A549 (cell line): ENCODE measurements at regions not wholly inside any gene's neighbourhood (a gene's known extent, or its start where the extent isn't known, plus 50 kb on each side); places are given as distances from the start of the nearest gene placed in this dataset.

Experiments
- ATAC-seq, 2 experiments: fragments of 200-7000 bp in 1 of 2; fragments of >200 bp in 1 of 2; cut with Nextera tagmentation in 1 of 2; cut with Tn5 transposase in 1 of 2; 3 replicates each; pipeline versions ENCODE4 v1.8.0 to v1.9.1; 2018 to 2020; ENCODE audit warnings: mild to moderate bottlenecking in 1 of 2, moderate library complexity in 1 of 2
- CTCF ChIA-PET: fragments of 300-600 bp; sonication (Branson Sonifier 250); formaldehyde crosslinking; extraction: SDS; loops from one replicate; lab custom pipeline; 2021; ENCODE audit warnings: antibody characterized with exemption, inconsistent platforms; lab: Yijun Ruan, JAX
- POLR2A ChIA-PET: fragments of 350-600 bp; formaldehyde crosslinking; extraction: SDS; loops from one replicate; lab custom pipeline; 2021; ENCODE audit warnings: antibody characterized with exemption, inconsistent platforms; lab: Yijun Ruan, JAX
- DNase-seq, 2 experiments: peaks; one replicate each; pipeline versions ENCODE4 v3.0.0 to v3.0.0-alpha.2; 2011 to 2016; ENCODE audit warnings: low read depth in 1 of 2, low spot score in 1 of 2
- FAIRE-seq: peaks from 2 replicates; lab custom pipeline; 2011; peaks lifted over from hg19 to GRCh38; lab: Jason Lieb, UNC
- H3K27ac ChIP-seq, 2 experiments: fragments of >200 bp; sonication (Bioruptor Twin); formaldehyde crosslinking; 3 replicates each; pipeline ENCODE4 v1.5.1; 2016 to 2017
- H3K4me1 ChIP-seq: fragments of >200 bp; sonication (Bioruptor Twin); formaldehyde crosslinking; 3 replicates; pipeline ENCODE4 v1.6.1; 2016
- H3K4me2 ChIP-seq: fragments of >200 bp; sonication (Bioruptor Twin); formaldehyde crosslinking; 3 replicates; pipeline ENCODE4 v1.6.1; 2016
- H3K4me3 ChIP-seq: fragments of >200 bp; sonication (Bioruptor Twin); formaldehyde crosslinking; 3 replicates; pipeline ENCODE4 v1.5.1; 2016
- H3K9me3 ChIP-seq: fragments of >200 bp; sonication (Bioruptor Twin); formaldehyde crosslinking; 3 replicates; pipeline ENCODE4 v1.6.1; 2016
- CBX8 ChIP-seq: fragments of 200-600 bp; sonication (generic); IDR thresholded peaks from 2 replicates; pipeline ENCODE4 v1.6.1; 2016
- CEBPB ChIP-seq, 2 experiments: fragments of >200 bp in 1 of 2; sonication (Bioruptor Twin) in 1 of 2; formaldehyde crosslinking in 1 of 2; IDR thresholded peaks; 2 replicates each; pipeline ENCODE4 v1.6.1; 2012 to 2016
- CHD4 ChIP-seq: fragments of 200-600 bp; sonication (generic); IDR thresholded peaks from 2 replicates; pipeline ENCODE4 v1.6.1; 2016; ENCODE audit warnings: antibody characterized with exemption, mild to moderate bottlenecking, borderline replicate concordance
- FOXS1 ChIP-seq: fragments of 250-450 bp; sonication (Bioruptor Pico); IDR thresholded peaks from 2 replicates; pipeline ENCODE4 v1.5.0; 2020; ENCODE audit warnings: mild to moderate bottlenecking, moderate library complexity
- GATA3 ChIP-seq: IDR thresholded peaks from 2 replicates; pipeline ENCODE4 v1.6.1; 2012; ENCODE audit warnings: borderline replicate concordance
- KDM1A ChIP-seq: fragments of 200-600 bp; sonication (generic); IDR thresholded peaks from 2 replicates; pipeline ENCODE4 v1.6.1; 2016; ENCODE audit warnings: low read depth, mild to moderate bottlenecking
- MYC ChIP-seq: IDR thresholded peaks from 2 replicates; pipeline ENCODE4 v1.6.1; 2012; ENCODE audit warnings: mild to moderate bottlenecking, inconsistent platforms, low read length, improper control_type of control experiment, borderline replicate concordance
- NFE2L2 ChIP-seq: fragments of 150-350 bp; conservative IDR thresholded peaks from 2 replicates; pipeline ENCODE4 v1.6.1; 2014; ENCODE audit warnings: low read length
- PHF8 ChIP-seq: fragments of 200-600 bp; sonication (generic); IDR thresholded peaks from 2 replicates; pipeline ENCODE4 v1.6.1; 2016; ENCODE audit warnings: low read depth, mild to moderate bottlenecking, antibody characterized with exemption, moderate library complexity, borderline replicate concordance
- RFX5 ChIP-seq: fragments of 450-650 bp; IDR thresholded peaks from 2 replicates; pipeline ENCODE4 v1.7.1; 2014; ENCODE audit warnings: antibody characterized with exemption, mild to moderate bottlenecking, moderate library complexity
- SMC3 ChIP-seq: fragments of >200 bp; sonication (Bioruptor Twin); formaldehyde crosslinking; IDR thresholded peaks from 3 replicates; pipeline ENCODE4 v1.6.1; 2018; ENCODE audit warnings: inconsistent platforms
- TFCP2L1 ChIP-seq: fragments of 250-450 bp; sonication (Bioruptor Pico); IDR thresholded peaks from 2 replicates; pipeline ENCODE4 v1.5.0; 2021; ENCODE audit warnings: mild to moderate bottlenecking
- WGBS: methylation state at CpG from one replicate; pipeline ENCODE4 v1.1.6; 2017; ENCODE audit errors: missing lambda C conversion rate; 5-methylcytosine and 5-hydroxymethylcytosine counted together
- TF ChIP-seq, protein P1 (sequence below): fragments of 250-450 bp; sonication (Bioruptor Pico); IDR thresholded peaks from 2 replicates; pipeline ENCODE4 v1.5.0; 2020; ENCODE audit warnings: low read depth, mild to moderate bottlenecking, moderate library complexity
- TF ChIP-seq, protein P2 (sequence below): IDR thresholded peaks from 2 replicates; pipeline ENCODE4 v1.6.1; 2012; ENCODE audit warnings: low read depth, borderline replicate concordance
- TF ChIP-seq, protein P3 (sequence below): fragments of 450-650 bp; IDR thresholded peaks from 2 replicates; pipeline ENCODE4 v1.6.1; 2014; ENCODE audit warnings: antibody characterized with exemption
- TF ChIP-seq, protein P4 (sequence below): fragments of 250-450 bp; sonication (Bioruptor Pico); IDR thresholded peaks from 2 replicates; pipeline ENCODE4 v1.5.0; 2021; ENCODE audit warnings: mild to moderate bottlenecking, moderate library complexity, borderline replicate concordance
- TF ChIP-seq, protein P5 (sequence below): fragments of 200-600 bp; sonication (generic); IDR thresholded peaks from 2 replicates; pipeline ENCODE4 v1.6.1; 2016; ENCODE audit warnings: antibody characterized with exemption, mild to moderate bottlenecking, moderate library complexity

DNA sequence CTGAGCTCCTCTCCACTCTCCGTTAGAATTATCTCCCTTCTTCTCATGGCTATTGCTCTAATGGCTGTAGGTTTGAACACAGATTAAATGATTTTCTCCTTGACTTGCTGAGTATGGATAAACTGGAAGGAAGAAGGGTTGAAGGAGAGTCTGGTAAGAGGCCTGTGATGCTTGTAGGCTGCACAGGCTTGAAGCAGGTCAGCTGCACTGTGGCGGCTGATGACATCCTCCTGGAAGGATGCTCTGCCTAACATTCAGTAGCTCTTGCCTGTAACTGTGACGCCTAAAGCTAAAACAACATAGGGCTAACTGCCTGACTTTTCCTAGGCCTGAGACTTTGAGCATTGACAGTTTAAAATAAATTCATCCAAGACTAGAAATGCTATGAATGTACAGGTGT, 166.3 kb downstream of the MREG start:
- H3K27ac ChIP-seq: no peak overlapping the region
- FAIRE-seq: no peak
- H3K4me1 ChIP-seq: peaks cover 22% of the 10 kb centered on the region
- no peak overlapping the region for H3K4me3 ChIP-seq
- WGBS: 92% methylated on average over 3 of the region's 3 CpGs
- CTCF ChIA-PET: interaction anchor here (1.2 kb wide), 1 partner anchor 19 kb away, joined by 5 read pairs; no protein-coding TSS in a partner anchor
- POLR2A ChIA-PET: no interaction called here
- no peaks in the 10 kb centered on the region for H3K9me3 ChIP-seq
- H3K4me2 ChIP-seq: no peak overlapping the region
- TF ChIP-seq, protein P1, sequence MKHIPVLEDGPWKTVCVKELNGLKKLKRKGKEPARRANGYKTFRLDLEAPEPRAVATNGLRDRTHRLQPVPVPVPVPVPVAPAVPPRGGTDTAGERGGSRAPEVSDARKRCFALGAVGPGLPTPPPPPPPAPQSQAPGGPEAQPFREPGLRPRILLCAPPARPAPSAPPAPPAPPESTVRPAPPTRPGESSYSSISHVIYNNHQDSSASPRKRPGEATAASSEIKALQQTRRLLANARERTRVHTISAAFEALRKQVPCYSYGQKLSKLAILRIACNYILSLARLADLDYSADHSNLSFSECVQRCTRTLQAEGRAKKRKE (CRISPR knock-in tag): no peak
- TF ChIP-seq RFX5: no peak
- TF ChIP-seq, all 56 proteins: peak for 0
- no peak for DNase-seq
- no peak for ATAC-seq

DNA sequence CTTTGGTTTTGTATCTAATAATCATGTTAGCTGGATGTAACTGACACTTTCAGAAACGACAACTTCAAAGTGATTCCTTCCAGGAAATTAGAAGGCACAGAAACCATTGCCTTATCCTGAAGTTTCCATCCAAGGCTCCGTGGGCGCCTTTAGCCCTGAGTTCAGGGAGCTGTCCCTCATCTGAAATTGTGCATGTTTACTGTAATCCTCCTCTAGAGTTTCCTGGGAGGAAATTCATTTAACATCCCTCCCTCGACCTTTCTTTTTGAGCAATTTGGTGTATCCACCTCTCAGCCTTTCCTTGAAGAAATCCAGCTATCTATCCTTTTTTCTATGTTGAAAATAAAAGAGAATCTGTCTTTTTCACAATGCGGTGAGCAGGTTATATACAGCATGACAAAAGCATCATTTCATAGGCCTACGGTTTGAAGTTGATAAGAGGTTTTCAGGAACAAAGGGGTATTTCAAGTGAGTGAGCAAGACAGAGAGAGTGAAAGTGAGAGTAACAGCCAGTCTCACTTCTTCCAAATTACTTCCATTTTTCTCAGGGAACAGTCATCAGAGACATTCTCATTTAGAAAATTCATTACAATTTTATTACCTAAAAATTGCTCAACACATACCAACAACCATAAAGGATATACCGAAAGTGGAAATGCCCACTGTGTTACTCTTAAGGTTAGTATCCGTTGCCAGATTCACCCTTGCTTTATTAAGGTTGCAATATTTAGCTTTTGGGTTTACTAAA, 167.3 kb downstream of the MREG start:
- CTCF ChIA-PET: interaction anchor here (1.2 to 1.3 kb wide), 2 partner anchors 18 kb away, joined by 5 read pairs; no protein-coding TSS in a partner anchor
- 82% methylated on average over 8 of the region's 8 CpGs for WGBS

More for the DNA sequence above, 167.3 kb downstream of the MREG start:
- no peak overlapping the region for H3K4me2 ChIP-seq
- ATAC-seq (no peak), DNase-seq (no peak), FAIRE-seq (no peak)
- H3K4me3 ChIP-seq: no peak overlapping the region
- H3K27ac ChIP-seq: no peak overlapping the region; a peak in 1 of 6 replicates
- peaks cover 18% of the 10 kb centered on the region for H3K4me1 ChIP-seq
- no peaks in the 10 kb centered on the region for H3K9me3 ChIP-seq
- POLR2A ChIA-PET: no interaction called here
- TF ChIP-seq, protein P2, sequence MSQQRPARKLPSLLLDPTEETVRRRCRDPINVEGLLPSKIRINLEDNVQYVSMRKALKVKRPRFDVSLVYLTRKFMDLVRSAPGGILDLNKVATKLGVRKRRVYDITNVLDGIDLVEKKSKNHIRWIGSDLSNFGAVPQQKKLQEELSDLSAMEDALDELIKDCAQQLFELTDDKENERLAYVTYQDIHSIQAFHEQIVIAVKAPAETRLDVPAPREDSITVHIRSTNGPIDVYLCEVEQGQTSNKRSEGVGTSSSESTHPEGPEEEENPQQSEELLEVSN: no peak
- TF ChIP-seq, protein P3, sequence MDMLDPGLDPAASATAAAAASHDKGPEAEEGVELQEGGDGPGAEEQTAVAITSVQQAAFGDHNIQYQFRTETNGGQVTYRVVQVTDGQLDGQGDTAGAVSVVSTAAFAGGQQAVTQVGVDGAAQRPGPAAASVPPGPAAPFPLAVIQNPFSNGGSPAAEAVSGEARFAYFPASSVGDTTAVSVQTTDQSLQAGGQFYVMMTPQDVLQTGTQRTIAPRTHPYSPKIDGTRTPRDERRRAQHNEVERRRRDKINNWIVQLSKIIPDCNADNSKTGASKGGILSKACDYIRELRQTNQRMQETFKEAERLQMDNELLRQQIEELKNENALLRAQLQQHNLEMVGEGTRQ: no peak
- TF ChIP-seq NFE2L2 (no peak), MYC (no peak), CHD4 (no peak), CEBPB (IDR thresholded peaks at IDR 0.05) (no peak), GATA3 (no peak), TFCP2L1 (CRISPR knock-in tag) (no peak), FOXS1 (CRISPR knock-in tag) (no peak), SMC3 (no peak), CBX8 (no peak), KDM1A (no peak), PHF8 (no peak)
- TF ChIP-seq, protein P4, sequence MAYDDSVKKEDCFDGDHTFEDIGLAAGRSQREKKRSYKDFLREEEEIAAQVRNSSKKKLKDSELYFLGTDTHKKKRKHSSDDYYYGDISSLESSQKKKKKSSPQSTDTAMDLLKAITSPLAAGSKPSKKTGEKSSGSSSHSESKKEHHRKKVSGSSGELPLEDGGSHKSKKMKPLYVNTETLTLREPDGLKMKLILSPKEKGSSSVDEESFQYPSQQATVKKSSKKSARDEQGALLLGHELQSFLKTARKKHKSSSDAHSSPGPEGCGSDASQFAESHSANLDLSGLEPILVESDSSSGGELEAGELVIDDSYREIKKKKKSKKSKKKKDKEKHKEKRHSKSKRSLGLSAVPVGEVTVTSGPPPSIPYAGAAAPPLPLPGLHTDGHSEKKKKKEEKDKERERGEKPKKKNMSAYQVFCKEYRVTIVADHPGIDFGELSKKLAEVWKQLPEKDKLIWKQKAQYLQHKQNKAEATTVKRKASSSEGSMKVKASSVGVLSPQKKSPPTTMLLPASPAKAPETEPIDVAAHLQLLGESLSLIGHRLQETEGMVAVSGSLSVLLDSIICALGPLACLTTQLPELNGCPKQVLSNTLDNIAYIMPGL (CRISPR knock-in tag): no peak
- TF ChIP-seq, protein P5, sequence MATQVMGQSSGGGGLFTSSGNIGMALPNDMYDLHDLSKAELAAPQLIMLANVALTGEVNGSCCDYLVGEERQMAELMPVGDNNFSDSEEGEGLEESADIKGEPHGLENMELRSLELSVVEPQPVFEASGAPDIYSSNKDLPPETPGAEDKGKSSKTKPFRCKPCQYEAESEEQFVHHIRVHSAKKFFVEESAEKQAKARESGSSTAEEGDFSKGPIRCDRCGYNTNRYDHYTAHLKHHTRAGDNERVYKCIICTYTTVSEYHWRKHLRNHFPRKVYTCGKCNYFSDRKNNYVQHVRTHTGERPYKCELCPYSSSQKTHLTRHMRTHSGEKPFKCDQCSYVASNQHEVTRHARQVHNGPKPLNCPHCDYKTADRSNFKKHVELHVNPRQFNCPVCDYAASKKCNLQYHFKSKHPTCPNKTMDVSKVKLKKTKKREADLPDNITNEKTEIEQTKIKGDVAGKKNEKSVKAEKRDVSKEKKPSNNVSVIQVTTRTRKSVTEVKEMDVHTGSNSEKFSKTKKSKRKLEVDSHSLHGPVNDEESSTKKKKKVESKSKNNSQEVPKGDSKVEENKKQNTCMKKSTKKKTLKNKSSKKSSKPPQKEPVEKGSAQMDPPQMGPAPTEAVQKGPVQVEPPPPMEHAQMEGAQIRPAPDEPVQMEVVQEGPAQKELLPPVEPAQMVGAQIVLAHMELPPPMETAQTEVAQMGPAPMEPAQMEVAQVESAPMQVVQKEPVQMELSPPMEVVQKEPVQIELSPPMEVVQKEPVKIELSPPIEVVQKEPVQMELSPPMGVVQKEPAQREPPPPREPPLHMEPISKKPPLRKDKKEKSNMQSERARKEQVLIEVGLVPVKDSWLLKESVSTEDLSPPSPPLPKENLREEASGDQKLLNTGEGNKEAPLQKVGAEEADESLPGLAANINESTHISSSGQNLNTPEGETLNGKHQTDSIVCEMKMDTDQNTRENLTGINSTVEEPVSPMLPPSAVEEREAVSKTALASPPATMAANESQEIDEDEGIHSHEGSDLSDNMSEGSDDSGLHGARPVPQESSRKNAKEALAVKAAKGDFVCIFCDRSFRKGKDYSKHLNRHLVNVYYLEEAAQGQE: no peak
- TF ChIP-seq, all 56 proteins: peak for 0
